GM21423 (cell line): ENCODE measurements at regions not wholly inside any gene's neighbourhood (a gene's known extent, or its start where the extent isn't known, plus 50 kb on each side); places are given as distances from the start of the nearest gene placed in this dataset.

Experiments used
- ATAC-seq: cut with Tn5 transposase; IDR thresholded peaks from one replicate; pipeline ENCODE4 v1.9.1; 2021; ENCODE audit warnings: mild to moderate bottlenecking, moderate library complexity; ENCODE audit not compliant: unreplicated experiment

- no peak for ATAC-seq
These were observed 202.6 kb upstream of the LEF1 start for GRCh38 chr4:108371282-108371681.

- ATAC-seq, result no peak
These were observed 201.8 kb upstream of the LEF1 start for GRCh38 chr4:108370291-108371141.

DNA sequence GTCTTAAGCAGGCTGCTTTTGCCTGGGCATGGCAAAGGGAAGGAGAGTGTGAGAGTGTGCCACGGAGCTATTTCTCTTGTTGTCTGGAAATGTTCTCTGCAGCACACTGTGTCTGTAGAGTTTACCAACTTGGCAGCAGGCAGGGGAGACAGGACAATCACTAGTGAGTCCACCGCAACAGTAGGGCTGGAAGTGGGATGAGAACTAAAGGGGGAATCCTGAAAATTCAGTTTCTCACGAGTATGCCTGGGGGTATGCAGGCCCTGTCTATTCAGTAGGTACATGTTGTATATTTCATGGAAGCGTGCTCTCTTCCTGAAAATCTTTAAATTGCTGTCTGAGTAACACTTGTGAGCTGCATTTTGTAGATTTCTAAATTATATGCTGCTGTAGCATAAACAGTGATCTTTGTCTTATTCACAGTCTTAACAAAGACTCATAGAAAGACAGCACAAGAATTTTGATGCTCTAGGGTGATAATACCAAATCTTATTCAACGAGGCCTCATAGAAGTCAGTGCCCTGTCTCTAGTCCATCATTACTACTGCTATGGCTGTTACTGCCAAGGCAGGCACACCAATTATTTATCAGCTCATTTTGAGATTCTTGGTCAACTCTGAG, 200.4 kb upstream of the LEF1 start:
- no peak for ATAC-seq

- no peak for ATAC-seq
These were observed 199.0 kb upstream of the LEF1 start for GRCh38 chr4:108367751-108368150.

DNA sequence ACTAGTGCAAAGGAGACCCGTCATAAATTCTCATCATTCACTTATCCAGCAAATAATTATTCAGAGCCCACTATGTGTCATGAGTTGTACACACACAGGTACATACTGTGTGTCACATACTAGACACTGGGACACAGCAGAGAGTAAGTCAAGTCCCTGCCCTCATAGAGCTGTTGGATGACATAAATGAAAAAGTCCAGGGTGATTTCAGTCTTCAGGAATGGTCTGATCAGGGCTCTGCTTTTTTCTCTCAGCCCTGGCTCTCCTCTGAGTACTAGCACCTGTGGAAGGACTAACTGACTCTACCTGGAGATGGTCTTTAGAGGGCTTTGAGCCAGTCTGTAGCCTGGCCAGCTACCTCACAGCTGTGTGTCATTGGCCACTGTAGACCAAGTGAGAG, 198.0 kb upstream of the LEF1 start:
- no peak for ATAC-seq

GRCh38 chr4:108365551-108365950, 196.8 kb upstream of the LEF1 start:
- no peak for ATAC-seq

DNA sequence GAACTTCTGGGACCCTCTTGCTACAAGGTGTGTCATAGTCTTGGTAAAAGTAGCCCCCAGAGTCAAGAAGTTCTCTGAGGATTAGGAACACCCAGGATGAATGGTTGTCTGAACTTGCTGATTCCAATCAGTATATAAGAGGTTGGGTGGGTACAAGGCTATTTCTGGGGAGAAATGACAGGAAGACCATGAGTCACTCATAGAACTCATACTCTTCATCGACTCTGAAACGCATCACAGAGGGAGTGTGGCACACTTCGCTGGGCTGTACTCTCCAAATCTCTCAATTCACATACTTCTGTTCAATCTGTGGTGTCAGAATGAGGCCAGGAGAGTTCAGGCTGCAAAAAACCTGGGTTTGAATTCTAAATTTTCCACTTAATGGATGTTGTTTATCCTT, 193.2 kb upstream of the LEF1 start:
- ATAC-seq, result no peak

DNA sequence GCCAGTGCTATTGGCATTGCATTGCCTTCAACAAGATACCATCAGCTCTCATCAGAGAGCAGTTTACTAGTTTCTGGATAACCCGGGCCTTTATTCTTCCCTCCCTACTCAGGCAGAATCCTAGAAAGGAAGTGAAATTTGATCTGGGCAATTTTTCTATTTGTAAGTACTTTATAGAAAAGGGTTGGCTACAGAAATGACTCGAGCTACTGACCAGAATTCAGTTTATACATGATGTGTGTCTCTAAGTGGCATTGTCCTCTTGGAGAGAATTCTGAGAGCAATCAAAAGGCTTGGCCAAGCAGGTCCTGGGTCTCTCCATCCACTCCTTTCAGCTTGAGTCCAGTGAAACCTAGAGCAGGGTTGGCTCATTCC, 192.7 kb upstream of the LEF1 start:
- no peak for ATAC-seq

DNA sequence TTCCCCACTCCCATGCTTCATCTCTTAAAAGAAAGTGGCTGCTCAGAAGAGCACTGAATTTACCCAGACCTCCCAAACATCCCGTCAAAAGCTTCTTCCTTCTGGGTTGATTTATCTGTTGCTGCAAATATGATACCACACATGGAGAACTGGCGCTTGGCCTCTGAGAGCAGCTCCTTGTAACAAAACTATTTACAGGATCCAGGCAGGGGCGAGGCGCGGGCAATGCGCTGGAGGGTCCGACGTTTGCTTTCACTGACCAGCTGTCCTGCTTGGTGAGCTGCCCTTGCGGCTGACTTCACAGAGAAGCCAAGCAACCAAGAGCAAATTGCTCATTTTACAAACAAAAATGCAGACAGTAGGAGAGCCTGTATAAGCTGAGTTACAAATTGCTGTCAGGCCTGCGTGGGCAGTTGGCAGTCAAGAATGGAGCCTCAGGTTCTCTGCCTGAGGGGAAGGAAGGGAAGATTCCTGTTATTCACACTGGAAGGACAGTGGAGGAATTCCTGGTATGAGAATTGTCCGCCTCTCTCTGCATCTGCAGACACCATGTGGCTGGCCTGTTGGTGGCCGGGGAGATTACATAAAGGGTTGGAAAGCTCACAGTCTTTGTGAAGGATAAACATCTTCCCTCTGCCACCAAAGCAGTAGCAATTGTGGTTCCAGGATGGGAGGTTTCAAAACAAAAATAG, 192.2 kb upstream of the LEF1 start:
- ATAC-seq, result no peak

DNA sequence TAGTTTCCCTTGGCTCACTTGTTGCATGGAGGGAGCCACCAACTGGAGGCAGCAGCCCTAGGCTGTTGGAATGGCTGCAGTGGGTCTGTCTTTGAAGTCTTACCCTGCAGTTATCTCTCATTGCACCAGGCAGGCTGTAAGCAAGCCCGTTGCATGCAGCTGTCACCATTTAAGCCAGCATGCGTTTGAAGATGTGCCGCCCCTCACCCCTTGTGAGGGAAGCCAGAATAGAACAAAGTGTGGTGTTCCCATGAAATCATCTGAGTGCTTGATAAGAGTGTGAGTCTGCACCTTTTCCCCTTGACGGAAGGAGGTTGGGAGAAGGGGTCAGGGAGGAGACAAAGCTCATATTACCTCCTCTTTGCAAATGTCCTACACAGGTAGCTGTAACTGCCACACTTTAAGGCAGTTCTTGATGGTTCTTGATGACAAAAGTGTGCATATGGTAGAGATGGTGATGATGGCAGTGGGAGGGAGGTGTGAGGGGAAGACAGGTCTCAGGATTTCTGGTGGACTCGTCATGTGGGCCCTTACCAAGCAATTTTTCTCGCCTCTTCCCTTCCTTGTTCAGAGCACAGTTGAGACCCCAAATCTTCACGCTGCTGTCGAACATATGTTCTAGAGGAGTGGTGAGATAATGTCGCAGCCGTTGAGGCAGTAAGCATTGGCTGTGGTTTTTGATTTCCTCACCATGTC, 191.4 kb upstream of the LEF1 start:
- ATAC-seq, result no peak

GRCh38 chr4:108359130-108359985, 190.6 kb upstream of the LEF1 start:
- ATAC-seq, result no peak

GRCh38 chr4:108355902-108356535, 187.3 kb upstream of the LEF1 start:
- ATAC-seq, result no peak

GRCh38 chr4:108355186-108355901, 186.6 kb upstream of the LEF1 start:
- ATAC-seq, result no peak

DNA sequence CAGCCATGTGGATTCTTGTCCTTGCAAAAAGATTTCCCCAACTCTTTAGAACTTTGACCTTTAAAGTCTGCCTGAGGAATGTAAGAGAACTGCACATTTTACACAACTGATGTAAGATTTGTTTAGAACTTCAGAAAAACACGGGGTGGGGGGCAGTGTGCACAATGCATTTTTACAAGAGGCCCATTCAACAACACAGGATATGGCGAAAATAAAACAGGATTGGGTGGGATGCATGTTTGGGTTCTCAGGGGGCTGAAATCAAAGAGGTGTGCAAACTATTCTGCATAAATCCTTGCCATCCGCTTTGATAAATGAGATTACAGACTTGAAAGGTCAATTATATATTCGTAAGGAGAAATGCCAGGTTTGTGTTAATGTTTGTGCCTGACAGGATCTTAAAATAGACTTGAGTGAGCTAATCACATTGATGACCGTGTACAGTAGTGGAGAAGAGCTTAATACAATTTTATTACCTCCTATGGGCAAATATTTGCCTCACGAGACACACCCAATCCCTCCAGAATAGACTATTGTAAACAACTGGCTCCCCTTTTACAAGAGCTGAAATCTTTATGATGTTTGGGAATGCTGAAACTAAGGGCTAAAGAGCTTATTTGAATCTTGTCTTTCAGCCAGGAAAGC, 184.1 kb upstream of the LEF1 start:
- ATAC-seq, result no peak

DNA sequence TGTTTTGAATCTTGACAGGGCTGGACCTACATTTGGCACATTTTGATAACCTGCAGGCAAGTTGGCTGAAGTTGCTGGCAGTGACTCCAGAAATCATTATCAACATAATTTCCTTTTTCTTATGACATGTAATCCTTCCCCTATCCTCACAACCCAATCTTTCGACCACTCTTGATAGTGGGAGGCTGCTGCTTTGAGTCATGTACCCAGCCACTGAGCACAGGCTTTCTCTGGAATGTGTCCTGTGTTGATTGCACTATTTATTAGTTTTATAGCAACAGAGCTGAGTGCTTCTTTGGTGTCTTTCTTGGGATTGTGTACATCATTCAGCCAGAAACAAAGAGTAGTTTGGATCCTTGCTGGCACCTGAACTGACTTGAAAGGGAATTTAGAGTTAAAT, 183.1 kb upstream of the LEF1 start:
- ATAC-seq, result no peak

DNA sequence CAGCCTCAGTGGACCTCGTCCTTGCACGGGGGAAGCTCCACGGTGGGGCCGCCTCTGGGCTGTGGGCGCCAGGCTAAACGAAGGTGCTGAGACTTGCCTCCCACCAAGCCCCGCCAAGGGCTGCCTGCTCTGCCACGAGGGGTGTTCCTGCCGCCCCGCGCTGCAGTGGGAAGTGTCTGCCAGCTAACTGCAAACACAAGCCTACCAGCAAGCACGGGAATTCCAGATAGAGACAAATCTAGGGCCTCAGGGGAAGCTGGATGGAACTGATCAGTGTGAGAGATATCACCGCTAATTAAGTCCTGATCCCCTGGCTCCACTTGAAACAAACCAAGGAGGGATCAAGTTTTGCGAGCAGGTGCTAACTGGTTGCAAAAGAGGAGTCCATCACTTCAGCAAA, 181.6 kb upstream of the LEF1 start:
- no peak for ATAC-seq

DNA sequence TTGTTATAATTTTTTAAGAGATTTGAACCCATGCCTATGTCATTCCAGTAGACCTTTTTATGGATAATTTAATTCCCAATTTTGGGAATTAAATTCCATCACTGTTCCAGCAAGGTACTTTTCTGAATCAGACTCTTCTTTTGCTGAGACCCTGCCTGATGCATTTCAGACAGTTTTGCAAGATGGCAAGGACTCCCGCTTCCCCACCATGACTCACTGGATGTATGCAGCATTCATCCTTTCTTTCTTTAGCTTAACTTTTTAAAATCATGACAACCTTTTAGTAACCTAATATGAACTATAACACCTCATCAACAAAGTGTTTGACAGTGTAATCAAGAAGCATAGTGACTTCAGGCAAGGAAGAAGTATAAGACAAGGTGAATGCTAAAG, 178.1 kb upstream of the LEF1 start:
- ATAC-seq, result no peak

- no peak for ATAC-seq
These were observed 177.4 kb upstream of the LEF1 start for GRCh38 chr4:108345862-108346817.
